ENCODE measurements at regions not wholly inside any gene's neighbourhood (a gene's known extent, or its start where the extent isn't known, plus 50 kb on each side); places are given as distances from the start of the nearest gene placed in this dataset.

- POLR2A ChIA-PET: no interaction called here
- ATAC-seq: no peak
- Histone ChIP-seq H3K27me3 (ENCODE audit: control insufficient read depth, insufficient read depth, low read length) (no peaks in the 10 kb centered on the region), H3K4me1 (ENCODE audit: control insufficient read depth, insufficient read depth, low read length) (no peaks in the 10 kb centered on the region), H3K9me3 (ENCODE audit: control insufficient read depth, insufficient read depth, low read depth, low read length) (no peaks in the 10 kb centered on the region), H3K4me3 (ENCODE audit: low read depth in 2 of 2, low read length in 2 of 2) (no peak overlapping the region), H3K36me3 (ENCODE audit: control insufficient read depth, insufficient read depth, low read length) (no peaks in the 10 kb centered on the region), H3K27ac (ENCODE audit: low read length) (no peak overlapping the region)
- no TSS peak for BruUV-seq (replicated peaks)
- TF ChIP-seq SIN3A (IDR thresholded peaks at IDR 0.05; ENCODE audit: borderline replicate concordance, insufficient read depth, low read depth, low read length) (no peak), POLR2AphosphoS5 (IDR thresholded peaks at IDR 0.05; ENCODE audit: low read depth, low read length) (no peak), CTCF (IDR thresholded peaks at IDR 0.05) (no peak), TCF7L2 (IDR thresholded peaks at IDR 0.05; ENCODE audit: low read depth, low read length) (no peak), REST (IDR thresholded peaks at IDR 0.05; ENCODE audit: insufficient read depth in 1 of 2, low read depth in 2 of 2, low read length in 1 of 2) (no peak)
- in situ Hi-C loops (cut with HindIII; ENCODE audit: low pct_unique_long_range_greater_than_20kb, low sequenced_read_pairs): no loop called here
- intact Hi-C loops (cut with micrococcal nuclease; ENCODE audit: unreplicated experiment): no loop called here
- DNase-seq (ENCODE audit: low read depth, low spot score): no peak
- CTCF ChIA-PET: no interaction called here
These were observed 1025.2 kb downstream of the TBC1D22A start for GRCh38 chr22:47787501-47788227.

- H3K9me3 ChIP-seq (ENCODE audit: control insufficient read depth, insufficient read depth, low read depth, low read length): no peaks in the 10 kb centered on the region
- TF ChIP-seq SIN3A (IDR thresholded peaks at IDR 0.05; ENCODE audit: borderline replicate concordance, insufficient read depth, low read depth, low read length) (no peak), POLR2AphosphoS5 (IDR thresholded peaks at IDR 0.05; ENCODE audit: low read depth, low read length) (no peak), CTCF (IDR thresholded peaks at IDR 0.05) (no peak), REST (IDR thresholded peaks at IDR 0.05; ENCODE audit: insufficient read depth in 1 of 2, low read depth in 2 of 2, low read length in 1 of 2) (no peak), TCF7L2 (IDR thresholded peaks at IDR 0.05; ENCODE audit: low read depth, low read length) (no peak)
- H3K4me3 ChIP-seq (ENCODE audit: low read depth in 2 of 2, low read length in 2 of 2): no peak overlapping the region
- CTCF ChIA-PET: no interaction called here
- H3K27me3 ChIP-seq (ENCODE audit: control insufficient read depth, insufficient read depth, low read length): no peaks in the 10 kb centered on the region
- in situ Hi-C loops (cut with HindIII; ENCODE audit: low pct_unique_long_range_greater_than_20kb, low sequenced_read_pairs): no loop called here
- H3K36me3 ChIP-seq (ENCODE audit: control insufficient read depth, insufficient read depth, low read length): no peaks in the 10 kb centered on the region
- ATAC-seq (no peak), DNase-seq (ENCODE audit: low read depth, low spot score) (no peak)
- POLR2A ChIA-PET: no interaction called here
- BruUV-seq (replicated peaks): no TSS peak
- intact Hi-C loops (cut with micrococcal nuclease; ENCODE audit: unreplicated experiment): no loop called here
- no peak overlapping the region for H3K27ac ChIP-seq (ENCODE audit: low read length)
- H3K4me1 ChIP-seq (ENCODE audit: control insufficient read depth, insufficient read depth, low read length): no peaks in the 10 kb centered on the region
These were observed 1024.3 kb downstream of the TBC1D22A start for GRCh38 chr22:47786650-47787290.

Data from Panc1 (cell line).